Left lung (tissue), 4 donors: ENCODE measurements at regions not wholly inside any gene's neighbourhood (a gene's known extent, or its start where the extent isn't known, plus 50 kb on each side); places are given as distances from the start of the nearest gene placed in this dataset.

Experiments used
- ATAC-seq: fragments of 200-7000 bp; cut with Tn5 transposase; one replicate; pipeline ENCODE4 v1.9.1; 2020; ENCODE audit warnings: moderate library complexity
- DNase-seq, 4 donors: peaks; one replicate each; pipeline ENCODE4 v3.0.0-alpha.2; 2013 to 2020
- H3K27ac ChIP-seq, 2 donors: fragments of 200-600 bp; sonication (generic) in 1 of 2; one replicate each; pipeline versions ENCODE4 v1.5.0 to v1.8.0; 2020 to 2021
- H3K27me3 ChIP-seq, 2 donors: fragments of 200-600 bp; sonication (generic) in 1 of 2; one replicate each; pipeline versions ENCODE4 v1.5.0 to v1.8.0; 2020 to 2021
- H3K36me3 ChIP-seq, 2 donors: fragments of 200-600 bp; sonication (generic) in 1 of 2; one replicate each; pipeline versions ENCODE4 v1.5.0 to v1.8.0; 2020 to 2021
- H3K4me1 ChIP-seq, 2 donors: fragments of 200-600 bp; one replicate each; pipeline ENCODE4 v1.8.0; 2021
- H3K4me3 ChIP-seq, 2 donors: fragments of 200-600 bp; sonication (generic) in 1 of 2; one replicate each; pipeline versions ENCODE4 v1.5.0 to v1.8.0; 2020 to 2021; ENCODE audit warnings: mild to moderate bottlenecking in 1 of 2
- H3K9me3 ChIP-seq, 2 donors: fragments of 200-600 bp; sonication (generic) in 1 of 2; one replicate each; pipeline versions ENCODE4 v1.5.0 to v1.8.0; 2020 to 2021
- intact Hi-C, 2 donors: fragments of 100-400 bp; cut with DNase I; formaldehyde crosslinking; loops; one replicate each; pipeline versions ENCODE4 v1.11.2 to v1.14.2; 2022
- TF ChIP-seq, protein P1 (sequence below), 2 donors: fragments of 200-600 bp; sonication (generic) in 1 of 2; IDR thresholded peaks; one replicate each; pipeline versions ENCODE4 v1.5.0 to v1.8.0; 2021; ENCODE audit warnings: antibody characterized with exemption in 2 of 2
- donor health status: DM: no; HTN: yes; CAD: no.
- donor health status: DM: no; HTN: no; CAD: no.

GRCh38 chrX:97842468-97843199 is 958.9 kb downstream of the RPA4 start:
- ATAC-seq (no peak), DNase-seq (peak in 1 of 4 donors; percentile 36)
- intact Hi-C loops = no loop called here
- no peaks in the 10 kb centered on the region for H3K4me1 ChIP-seq
- peaks cover 0 to 8% of the 10 kb centered on the region in 2 donors for H3K9me3 ChIP-seq
- no peak overlapping the region for H3K27ac ChIP-seq
- H3K4me3 ChIP-seq = no peak overlapping the region
- no peaks in the 10 kb centered on the region for H3K27me3 ChIP-seq
- H3K36me3 ChIP-seq = no peaks in the 10 kb centered on the region
- TF ChIP-seq, protein P1, sequence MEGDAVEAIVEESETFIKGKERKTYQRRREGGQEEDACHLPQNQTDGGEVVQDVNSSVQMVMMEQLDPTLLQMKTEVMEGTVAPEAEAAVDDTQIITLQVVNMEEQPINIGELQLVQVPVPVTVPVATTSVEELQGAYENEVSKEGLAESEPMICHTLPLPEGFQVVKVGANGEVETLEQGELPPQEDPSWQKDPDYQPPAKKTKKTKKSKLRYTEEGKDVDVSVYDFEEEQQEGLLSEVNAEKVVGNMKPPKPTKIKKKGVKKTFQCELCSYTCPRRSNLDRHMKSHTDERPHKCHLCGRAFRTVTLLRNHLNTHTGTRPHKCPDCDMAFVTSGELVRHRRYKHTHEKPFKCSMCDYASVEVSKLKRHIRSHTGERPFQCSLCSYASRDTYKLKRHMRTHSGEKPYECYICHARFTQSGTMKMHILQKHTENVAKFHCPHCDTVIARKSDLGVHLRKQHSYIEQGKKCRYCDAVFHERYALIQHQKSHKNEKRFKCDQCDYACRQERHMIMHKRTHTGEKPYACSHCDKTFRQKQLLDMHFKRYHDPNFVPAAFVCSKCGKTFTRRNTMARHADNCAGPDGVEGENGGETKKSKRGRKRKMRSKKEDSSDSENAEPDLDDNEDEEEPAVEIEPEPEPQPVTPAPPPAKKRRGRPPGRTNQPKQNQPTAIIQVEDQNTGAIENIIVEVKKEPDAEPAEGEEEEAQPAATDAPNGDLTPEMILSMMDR (IDR thresholded peaks at IDR 0.05) = no peak

- Histone ChIP-seq H3K27me3 (no peaks in the 10 kb centered on the region), H3K9me3 (peaks cover 0 to 8% of the 10 kb centered on the region in 2 donors), H3K4me3 (no peak overlapping the region), H3K27ac (no peak overlapping the region), H3K36me3 (no peaks in the 10 kb centered on the region), H3K4me1 (no peaks in the 10 kb centered on the region)
- TF ChIP-seq, protein P1 (IDR thresholded peaks at IDR 0.05) = no peak
- peak in 1 of 4 donors; percentile 36 for DNase-seq
- no peak for ATAC-seq
- intact Hi-C loops = no loop called here
Measured at GRCh38 chrX:97843200-97843811, 959.6 kb downstream of the RPA4 start.

DNA sequence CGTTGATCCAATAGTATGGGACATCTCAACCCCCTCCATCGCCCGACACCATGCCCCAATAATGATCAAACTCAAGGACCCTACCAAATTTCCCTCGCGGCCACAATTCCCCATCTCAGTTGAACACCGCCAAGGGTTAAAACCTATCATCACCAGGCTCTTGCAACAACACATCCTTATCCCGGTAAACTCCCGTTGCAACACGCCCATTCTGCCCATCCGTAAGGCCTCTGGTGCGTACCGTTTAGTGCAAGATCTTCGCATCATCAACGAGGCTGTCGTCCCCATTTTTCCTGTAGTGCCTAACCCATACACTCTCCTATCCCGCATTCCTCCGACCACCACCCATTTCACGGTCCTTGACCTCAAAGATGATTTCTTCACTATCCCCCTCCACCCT is 960.5 kb downstream of the RPA4 start:
- DNase-seq (no peak), ATAC-seq (no peak)
- Histone ChIP-seq H3K4me3 (no peak overlapping the region), H3K27ac (no peak overlapping the region), H3K27me3 (no peaks in the 10 kb centered on the region), H3K9me3 (peaks cover 0 to 8% of the 10 kb centered on the region in 2 donors), H3K36me3 (no peaks in the 10 kb centered on the region), H3K4me1 (no peaks in the 10 kb centered on the region)
- TF ChIP-seq, protein P1 (IDR thresholded peaks at IDR 0.05) = no peak
- intact Hi-C loops = no loop called here

GRCh38 chrX:97844943-97845342 is 961.2 kb downstream of the RPA4 start:
- Histone ChIP-seq H3K27ac (no peak overlapping the region), H3K9me3 (peaks cover 0 to 8% of the 10 kb centered on the region in 2 donors), H3K36me3 (no peaks in the 10 kb centered on the region), H3K4me1 (no peaks in the 10 kb centered on the region), H3K4me3 (no peak overlapping the region), H3K27me3 (no peaks in the 10 kb centered on the region)
- TF ChIP-seq, protein P1 (IDR thresholded peaks at IDR 0.05) = no peak
- DNase-seq (peak in 1 of 4 donors; percentile 34), ATAC-seq (no peak)
- intact Hi-C loops = no loop called here

DNA sequence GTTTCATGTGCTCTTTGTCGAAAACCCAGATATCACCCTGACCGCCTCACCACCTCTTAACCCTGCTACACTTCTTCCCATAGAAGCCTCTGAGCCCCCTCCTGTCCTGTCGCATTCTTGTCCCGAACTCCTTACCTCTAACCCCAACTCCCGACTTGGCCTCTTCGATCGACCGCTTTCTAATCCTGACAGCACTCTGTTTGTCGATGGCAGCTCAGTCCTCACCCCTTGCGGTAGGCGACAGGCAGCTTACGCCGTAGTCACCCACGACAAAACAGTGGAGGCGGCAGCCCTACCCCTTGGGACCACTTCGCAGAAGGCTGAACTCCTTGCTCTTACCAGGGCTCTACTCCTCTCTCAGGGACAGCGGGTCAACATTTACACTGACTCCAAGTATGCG is 961.7 kb downstream of the RPA4 start:
- peaks cover 0 to 8% of the 10 kb centered on the region in 2 donors for H3K9me3 ChIP-seq

More for the DNA sequence above, 961.7 kb downstream of the RPA4 start:
- no peak overlapping the region for H3K4me3 ChIP-seq
- DNase-seq (no peak), ATAC-seq (no peak)
- H3K4me1 ChIP-seq = no peaks in the 10 kb centered on the region
- no peaks in the 10 kb centered on the region for H3K27me3 ChIP-seq
- intact Hi-C loops = no loop called here
- TF ChIP-seq, protein P1 (IDR thresholded peaks at IDR 0.05) = no peak
- H3K36me3 ChIP-seq = no peaks in the 10 kb centered on the region
- no peak overlapping the region for H3K27ac ChIP-seq
